ENCODE measurements at regions not wholly inside any gene's neighbourhood (a gene's known extent, or its start where the extent isn't known, plus 50 kb on each side); places are given as distances from the start of the nearest gene placed in this dataset.

DNA sequence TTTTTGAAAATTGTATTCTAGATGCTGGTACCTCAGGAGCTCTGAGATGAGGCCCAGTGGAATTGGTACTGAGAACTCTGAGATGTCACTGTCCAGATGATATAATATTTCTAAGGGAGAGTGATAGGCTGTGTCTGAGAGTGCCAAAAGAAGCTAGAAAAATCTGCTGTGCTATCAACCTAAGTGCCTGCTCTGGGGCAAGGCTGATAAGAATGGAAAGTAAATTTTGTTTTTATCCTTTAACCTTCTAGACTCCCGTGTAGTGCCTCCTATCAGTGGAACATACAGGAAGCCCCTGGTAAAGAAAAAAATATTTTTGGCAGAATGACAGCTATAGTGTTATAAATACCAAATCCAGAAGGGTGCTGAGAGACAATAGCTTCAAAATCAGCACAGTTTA is 348.2 kb downstream of the TFAP2B start:
- TF ChIP-seq, protein P1, sequence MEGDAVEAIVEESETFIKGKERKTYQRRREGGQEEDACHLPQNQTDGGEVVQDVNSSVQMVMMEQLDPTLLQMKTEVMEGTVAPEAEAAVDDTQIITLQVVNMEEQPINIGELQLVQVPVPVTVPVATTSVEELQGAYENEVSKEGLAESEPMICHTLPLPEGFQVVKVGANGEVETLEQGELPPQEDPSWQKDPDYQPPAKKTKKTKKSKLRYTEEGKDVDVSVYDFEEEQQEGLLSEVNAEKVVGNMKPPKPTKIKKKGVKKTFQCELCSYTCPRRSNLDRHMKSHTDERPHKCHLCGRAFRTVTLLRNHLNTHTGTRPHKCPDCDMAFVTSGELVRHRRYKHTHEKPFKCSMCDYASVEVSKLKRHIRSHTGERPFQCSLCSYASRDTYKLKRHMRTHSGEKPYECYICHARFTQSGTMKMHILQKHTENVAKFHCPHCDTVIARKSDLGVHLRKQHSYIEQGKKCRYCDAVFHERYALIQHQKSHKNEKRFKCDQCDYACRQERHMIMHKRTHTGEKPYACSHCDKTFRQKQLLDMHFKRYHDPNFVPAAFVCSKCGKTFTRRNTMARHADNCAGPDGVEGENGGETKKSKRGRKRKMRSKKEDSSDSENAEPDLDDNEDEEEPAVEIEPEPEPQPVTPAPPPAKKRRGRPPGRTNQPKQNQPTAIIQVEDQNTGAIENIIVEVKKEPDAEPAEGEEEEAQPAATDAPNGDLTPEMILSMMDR (IDR thresholded peaks at IDR 0.05; ENCODE audit: insufficient read depth, low read depth, low read length) = no peak
- TF ChIP-seq EZH2 (IDR thresholded peaks at IDR 0.05; ENCODE audit: insufficient read depth, low read length) = no peak
